ENCODE measurements at regions not wholly inside any gene's neighbourhood (a gene's known extent, or its start where the extent isn't known, plus 50 kb on each side); places are given as distances from the start of the nearest gene placed in this dataset.

DNA sequence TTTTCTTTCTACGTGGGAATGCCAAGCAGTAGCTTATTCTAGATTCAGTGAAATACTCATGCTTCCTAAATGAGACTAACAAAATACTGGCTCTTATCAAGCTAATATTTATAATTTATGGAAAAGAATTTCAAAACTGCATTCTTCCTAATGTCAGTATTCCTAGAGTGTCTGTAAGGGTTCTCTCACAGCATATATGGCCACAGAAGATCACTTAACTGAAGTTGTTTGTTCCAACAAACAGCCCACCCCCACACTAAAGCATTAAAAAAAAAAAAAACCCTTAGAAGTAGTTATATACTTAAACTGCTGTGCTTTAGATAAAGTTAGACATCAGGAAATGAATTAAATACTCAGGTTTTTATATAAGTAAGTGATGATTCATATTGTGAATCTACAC is 247.7 kb upstream of the HSF2 start:
- TF ChIP-seq, protein P1, sequence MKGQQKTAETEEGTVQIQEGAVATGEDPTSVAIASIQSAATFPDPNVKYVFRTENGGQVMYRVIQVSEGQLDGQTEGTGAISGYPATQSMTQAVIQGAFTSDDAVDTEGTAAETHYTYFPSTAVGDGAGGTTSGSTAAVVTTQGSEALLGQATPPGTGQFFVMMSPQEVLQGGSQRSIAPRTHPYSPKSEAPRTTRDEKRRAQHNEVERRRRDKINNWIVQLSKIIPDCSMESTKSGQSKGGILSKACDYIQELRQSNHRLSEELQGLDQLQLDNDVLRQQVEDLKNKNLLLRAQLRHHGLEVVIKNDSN (IDR thresholded peaks at IDR 0.05): no peak
- TF ChIP-seq EP300 (IDR thresholded peaks at IDR 0.05; ENCODE audit: borderline replicate concordance) (no peak), TAF1 (IDR thresholded peaks at IDR 0.05; ENCODE audit: low read depth) (no peak), YY1 (IDR thresholded peaks at IDR 0.05; ENCODE audit: low read depth) (no peak)
- TF ChIP-seq, protein P2, sequence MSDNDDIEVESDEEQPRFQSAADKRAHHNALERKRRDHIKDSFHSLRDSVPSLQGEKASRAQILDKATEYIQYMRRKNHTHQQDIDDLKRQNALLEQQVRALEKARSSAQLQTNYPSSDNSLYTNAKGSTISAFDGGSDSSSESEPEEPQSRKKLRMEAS (IDR thresholded peaks at IDR 0.05): no peak
- TF ChIP-seq, protein P3, sequence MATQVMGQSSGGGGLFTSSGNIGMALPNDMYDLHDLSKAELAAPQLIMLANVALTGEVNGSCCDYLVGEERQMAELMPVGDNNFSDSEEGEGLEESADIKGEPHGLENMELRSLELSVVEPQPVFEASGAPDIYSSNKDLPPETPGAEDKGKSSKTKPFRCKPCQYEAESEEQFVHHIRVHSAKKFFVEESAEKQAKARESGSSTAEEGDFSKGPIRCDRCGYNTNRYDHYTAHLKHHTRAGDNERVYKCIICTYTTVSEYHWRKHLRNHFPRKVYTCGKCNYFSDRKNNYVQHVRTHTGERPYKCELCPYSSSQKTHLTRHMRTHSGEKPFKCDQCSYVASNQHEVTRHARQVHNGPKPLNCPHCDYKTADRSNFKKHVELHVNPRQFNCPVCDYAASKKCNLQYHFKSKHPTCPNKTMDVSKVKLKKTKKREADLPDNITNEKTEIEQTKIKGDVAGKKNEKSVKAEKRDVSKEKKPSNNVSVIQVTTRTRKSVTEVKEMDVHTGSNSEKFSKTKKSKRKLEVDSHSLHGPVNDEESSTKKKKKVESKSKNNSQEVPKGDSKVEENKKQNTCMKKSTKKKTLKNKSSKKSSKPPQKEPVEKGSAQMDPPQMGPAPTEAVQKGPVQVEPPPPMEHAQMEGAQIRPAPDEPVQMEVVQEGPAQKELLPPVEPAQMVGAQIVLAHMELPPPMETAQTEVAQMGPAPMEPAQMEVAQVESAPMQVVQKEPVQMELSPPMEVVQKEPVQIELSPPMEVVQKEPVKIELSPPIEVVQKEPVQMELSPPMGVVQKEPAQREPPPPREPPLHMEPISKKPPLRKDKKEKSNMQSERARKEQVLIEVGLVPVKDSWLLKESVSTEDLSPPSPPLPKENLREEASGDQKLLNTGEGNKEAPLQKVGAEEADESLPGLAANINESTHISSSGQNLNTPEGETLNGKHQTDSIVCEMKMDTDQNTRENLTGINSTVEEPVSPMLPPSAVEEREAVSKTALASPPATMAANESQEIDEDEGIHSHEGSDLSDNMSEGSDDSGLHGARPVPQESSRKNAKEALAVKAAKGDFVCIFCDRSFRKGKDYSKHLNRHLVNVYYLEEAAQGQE (IDR thresholded peaks at IDR 0.05; ENCODE audit: low read depth): no peak

Data from Ishikawa (cell line).